HepG2 (cell line): ENCODE measurements at regions not wholly inside any gene's neighbourhood (a gene's known extent, or its start where the extent isn't known, plus 50 kb on each side); places are given as distances from the start of the nearest gene placed in this dataset.

Experiments
- ATAC-seq: fragments of 200-7000 bp; cut with Tn5 transposase; 3 replicates; pipeline ENCODE4 v1.9.1; 2020; ENCODE audit warnings: mild to moderate bottlenecking, moderate library complexity
- BruUV-seq: library from RNA; stranded (reverse); fragments of 400-500 nt; replicated peaks from 2 replicates; lab custom pipeline; 2021; lab: Mats Ljungman, UMichigan
- CTCF ChIA-PET: fragments of 300-600 bp; formaldehyde crosslinking; extraction: SDS; loops from one replicate; lab custom pipeline; 2021; ENCODE audit warnings: low total read pairs, inconsistent platforms, low intra/inter-chr PET ratio; lab: Yijun Ruan, JAX
- POLR2A ChIA-PET: fragments of 350-600 bp; sonication (Branson Sonifier 250); formaldehyde crosslinking; loops from one replicate; lab custom pipeline; 2020; ENCODE audit warnings: antibody characterized with exemption, inconsistent platforms; lab: Yijun Ruan, JAX
- DNase-seq: peaks from one replicate; pipeline ENCODE4 v3.0.0-alpha.2; 2015; ENCODE audit warnings: low spot score
- FAIRE-seq: peaks from 3 replicates; lab custom pipeline; 2011; peaks lifted over from hg19 to GRCh38; lab: Jason Lieb, UNC
- H2AFZ ChIP-seq: one replicate; pipeline ENCODE4 v1.6.1; 2011; ENCODE audit warnings: low read length, inconsistent platforms
- H3K27ac ChIP-seq: fragments of 300-600 bp; 3 replicates; pipeline ENCODE4 v1.8.0; 2011; ENCODE audit warnings: mixed run types, mild to moderate bottlenecking, mixed read lengths, low read length, inconsistent platforms; ENCODE audit not compliant: insufficient read depth; ENCODE audit errors: extremely low read length
- H3K27me3 ChIP-seq, 2 experiments: fragments of 200-600 bp in 1 of 2; 2 replicates in 1 of 2; 3 replicates in 1 of 2; pipeline versions ENCODE4 v1.6.0 to v1.8.0; 2011; ENCODE audit warnings: low read length in 2 of 2, mild to moderate bottlenecking in 2 of 2, moderate library complexity in 2 of 2, inconsistent platforms in 1 of 2; ENCODE audit not compliant: insufficient read depth in 2 of 2, control insufficient read depth in 1 of 2
- H3K36me3 ChIP-seq, 2 experiments: fragments of 200-600 bp in 1 of 2; replicated peaks in 1 of 2; 2 replicates in 1 of 2; 3 replicates in 1 of 2; pipeline versions ENCODE4 v1.5.1 to v1.8.0; 2011; ENCODE audit warnings: low read length in 2 of 2, inconsistent platforms in 1 of 2; ENCODE audit not compliant: insufficient read depth in 2 of 2, control insufficient read depth in 1 of 2
- H3K4me1 ChIP-seq: 2 replicates; pipeline ENCODE4 v1.5.1; 2012; ENCODE audit warnings: low read length, inconsistent platforms; ENCODE audit not compliant: insufficient read depth
- H3K4me2 ChIP-seq: 2 replicates; pipeline ENCODE4 v1.6.0; 2011; ENCODE audit warnings: low read depth, low read length, inconsistent platforms
- H3K4me3 ChIP-seq, 3 experiments: fragments of 200-600 bp in 1 of 3; sonication (generic), shearing (Covaris generic) in 1 of 3; replicated peaks in 1 of 3; 2 replicates each; pipeline ENCODE4 v1.5.1; 2011 to 2016; ENCODE audit warnings: low read length in 3 of 3, inconsistent platforms in 2 of 3, low read depth in 2 of 3, mild to moderate bottlenecking in 2 of 3, control low read depth in 1 of 3, mixed read lengths in 1 of 3; ENCODE audit not compliant: insufficient read depth in 1 of 3
- H3K79me2 ChIP-seq: one replicate; pipeline ENCODE4 v1.6.1; 2011; ENCODE audit warnings: low read length, inconsistent platforms; ENCODE audit not compliant: insufficient read depth
- H3K9ac ChIP-seq: 2 replicates; pipeline ENCODE4 v1.6.0; 2011; ENCODE audit warnings: mild to moderate bottlenecking, low read depth, low read length, inconsistent platforms; ENCODE audit not compliant: insufficient read depth
- H3K9me3 ChIP-seq: 2 replicates; pipeline ENCODE4 v1.5.1; 2012; ENCODE audit warnings: mild to moderate bottlenecking, low read length
- H4K20me1 ChIP-seq: 2 replicates; pipeline ENCODE4 v1.6.0; 2011; ENCODE audit warnings: inconsistent platforms, mild to moderate bottlenecking, low read length, moderate library complexity; ENCODE audit not compliant: insufficient read depth
- NFIB ChIP-seq: sonication (generic); formaldehyde crosslinking; IDR thresholded peaks from 2 replicates; pipeline ENCODE4 v1.9.0; 2021; ENCODE audit warnings: missing genetic modification reagents, mild to moderate bottlenecking, borderline replicate concordance
- NR1H2 ChIP-seq: sonication (generic); formaldehyde crosslinking; IDR thresholded peaks from 2 replicates; pipeline ENCODE4 v1.8.1; 2022; ENCODE audit warnings: low read depth, missing genetic modification reagents, borderline replicate concordance
- PITX1 ChIP-seq: sonication (generic); formaldehyde crosslinking; IDR thresholded peaks from 2 replicates; pipeline ENCODE4 v1.5.1; 2020; ENCODE audit warnings: mild to moderate bottlenecking, missing genetic modification reagents
- RORA ChIP-seq: sonication (generic); formaldehyde crosslinking; IDR thresholded peaks from 2 replicates; pipeline ENCODE4 v1.5.0; 2020; ENCODE audit warnings: mild to moderate bottlenecking, missing genetic modification reagents, moderate library complexity
- ZBTB7B ChIP-seq: sonication (generic); formaldehyde crosslinking; IDR thresholded peaks from 2 replicates; pipeline ENCODE4 v1.4.0; 2020; ENCODE audit warnings: missing genetic modification reagents
- ZFP1 ChIP-seq: IDR thresholded peaks from 2 replicates; pipeline ENCODE4 v1.6.1; 2016
- ZNF10 ChIP-seq: sonication (generic); formaldehyde crosslinking; IDR thresholded peaks from 2 replicates; pipeline ENCODE4 v1.4.0; 2020; ENCODE audit warnings: mild to moderate bottlenecking, low read depth, missing genetic modification reagents, borderline replicate concordance
- ZNF451 ChIP-seq: sonication (generic); formaldehyde crosslinking; IDR thresholded peaks from 2 replicates; pipeline ENCODE4 v1.5.0; 2020; ENCODE audit warnings: mild to moderate bottlenecking, missing genetic modification reagents
- ZNF510 ChIP-seq: sonication (generic); formaldehyde crosslinking; IDR thresholded peaks from 2 replicates; pipeline ENCODE4 v1.4.0; 2020; ENCODE audit warnings: low read depth, mild to moderate bottlenecking, missing genetic modification reagents
- ZNF678 ChIP-seq: sonication (generic); formaldehyde crosslinking; IDR thresholded peaks from 2 replicates; pipeline ENCODE4 v1.4.0; 2020; ENCODE audit warnings: mild to moderate bottlenecking, missing genetic modification reagents
- ZNF768 ChIP-seq: sonication (generic); formaldehyde crosslinking; IDR thresholded peaks from 2 replicates; pipeline ENCODE4 v1.4.0; 2020; ENCODE audit warnings: missing genetic modification reagents
- WGBS: methylation state at CpG from one replicate; pipeline ENCODE4 v1.1.6; 2017; ENCODE audit warnings: low lambda C conversion rate; 5-methylcytosine and 5-hydroxymethylcytosine counted together
- in situ Hi-C: cut with HindIII; loops from 2 replicates; pipeline ENCODE4 v1.10.0; 2017; ENCODE audit warnings: low pct_unique_long_range_greater_than_20kb; ENCODE audit not compliant: extremely low pct_ligation_motif_present
- intact Hi-C: fragments of 100-400 bp; cut with micrococcal nuclease; formaldehyde crosslinking; loops from one replicate; pipeline ENCODE4 v1.10.0; 2022; ENCODE audit not compliant: unreplicated experiment
- TF ChIP-seq, protein P1 (sequence below): sonication (generic); formaldehyde crosslinking; IDR thresholded peaks from 2 replicates; pipeline ENCODE4 v1.9.0; 2022; ENCODE audit warnings: missing genetic modification reagents, mild to moderate bottlenecking, borderline replicate concordance

DNA sequence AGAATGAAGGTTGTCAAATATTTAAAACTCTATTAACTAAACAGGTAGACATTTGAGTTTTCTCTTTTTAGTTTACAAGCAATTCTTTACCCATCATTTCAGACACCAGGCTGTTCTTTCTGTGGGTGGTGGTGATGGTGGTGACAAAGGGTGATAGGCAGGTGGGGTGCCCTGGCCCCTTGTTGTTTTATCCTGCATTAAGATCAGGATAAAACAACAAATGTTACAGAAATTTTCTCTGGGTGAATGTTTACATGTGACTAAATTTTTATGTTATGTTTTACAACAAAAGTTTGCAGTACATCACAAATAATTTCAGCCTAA lies 85.9 kb upstream of the MDM1 start (continued):
- TF ChIP-seq, protein P1, sequence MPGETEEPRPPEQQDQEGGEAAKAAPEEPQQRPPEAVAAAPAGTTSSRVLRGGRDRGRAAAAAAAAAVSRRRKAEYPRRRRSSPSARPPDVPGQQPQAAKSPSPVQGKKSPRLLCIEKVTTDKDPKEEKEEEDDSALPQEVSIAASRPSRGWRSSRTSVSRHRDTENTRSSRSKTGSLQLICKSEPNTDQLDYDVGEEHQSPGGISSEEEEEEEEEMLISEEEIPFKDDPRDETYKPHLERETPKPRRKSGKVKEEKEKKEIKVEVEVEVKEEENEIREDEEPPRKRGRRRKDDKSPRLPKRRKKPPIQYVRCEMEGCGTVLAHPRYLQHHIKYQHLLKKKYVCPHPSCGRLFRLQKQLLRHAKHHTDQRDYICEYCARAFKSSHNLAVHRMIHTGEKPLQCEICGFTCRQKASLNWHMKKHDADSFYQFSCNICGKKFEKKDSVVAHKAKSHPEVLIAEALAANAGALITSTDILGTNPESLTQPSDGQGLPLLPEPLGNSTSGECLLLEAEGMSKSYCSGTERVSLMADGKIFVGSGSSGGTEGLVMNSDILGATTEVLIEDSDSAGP (CRISPR knock-in tag): no peak
- TF ChIP-seq NFIB: no peak

DNA sequence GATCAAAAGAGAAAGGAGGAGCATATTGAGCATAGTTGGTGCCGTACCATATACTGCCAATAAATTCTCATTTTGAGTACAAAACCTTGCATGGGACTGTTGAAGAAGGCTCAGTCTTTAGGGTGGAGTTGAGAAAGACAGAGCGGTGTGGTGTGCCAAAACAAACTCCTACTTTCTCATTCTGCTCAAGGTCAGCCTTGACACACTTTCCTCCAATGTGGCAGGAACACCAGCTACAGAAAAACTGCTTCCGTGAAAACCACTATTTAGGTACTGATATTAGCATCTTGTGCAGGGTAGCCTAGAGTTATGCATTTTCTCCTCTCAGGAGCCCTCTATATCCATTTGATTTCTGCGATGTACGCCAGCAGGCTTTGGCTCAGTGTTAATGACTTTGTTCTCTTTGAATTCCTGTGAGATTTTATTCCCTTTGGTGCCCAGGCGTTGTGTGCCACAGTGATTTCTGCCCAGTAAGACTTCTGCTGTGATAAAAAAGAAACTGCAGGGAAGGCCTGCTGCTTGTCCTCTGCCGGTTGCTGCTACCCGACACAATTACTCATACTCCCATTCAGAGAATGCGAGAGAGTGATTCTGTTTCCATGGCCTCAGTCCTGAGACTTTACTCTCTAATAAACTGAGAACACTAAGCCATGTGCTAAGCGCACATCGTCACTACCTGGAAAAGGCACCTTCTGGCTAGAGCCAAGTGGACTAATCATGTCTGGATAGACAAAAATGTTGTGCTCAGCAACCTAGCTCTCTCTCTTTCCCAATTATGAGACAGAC lies 88.3 kb upstream of the MDM1 start:
- no peaks in the 10 kb centered on the region for H3K36me3 ChIP-seq
- no peaks in the 10 kb centered on the region for H3K9me3 ChIP-seq
- in situ Hi-C loops: no loop called here
- 73% methylated on average over 11 of the region's 11 CpGs for WGBS
- DNase-seq: no peak
- TF ChIP-seq ZNF510 (no peak), ZNF678 (CRISPR knock-in tag) (no peak)
- ChIA-PET POLR2A (no interaction called here), CTCF (no interaction called here)
- no peak overlapping the region for H3K9ac ChIP-seq
- intact Hi-C loops: no loop called here
- no peak overlapping the region for H2AFZ ChIP-seq
- no peaks in the 10 kb centered on the region for H3K27me3 ChIP-seq
- no peak overlapping the region for H3K4me2 ChIP-seq
- ATAC-seq: no peak
- no peak overlapping the region for H3K4me3 ChIP-seq
- no peaks in the 10 kb centered on the region for H4K20me1 ChIP-seq
- no peaks in the 10 kb centered on the region for H3K4me1 ChIP-seq
- BruUV-seq: no TSS peak
- no peaks in the 10 kb centered on the region for H3K79me2 ChIP-seq
- FAIRE-seq: no peak
- no peak overlapping the region for H3K27ac ChIP-seq

DNA sequence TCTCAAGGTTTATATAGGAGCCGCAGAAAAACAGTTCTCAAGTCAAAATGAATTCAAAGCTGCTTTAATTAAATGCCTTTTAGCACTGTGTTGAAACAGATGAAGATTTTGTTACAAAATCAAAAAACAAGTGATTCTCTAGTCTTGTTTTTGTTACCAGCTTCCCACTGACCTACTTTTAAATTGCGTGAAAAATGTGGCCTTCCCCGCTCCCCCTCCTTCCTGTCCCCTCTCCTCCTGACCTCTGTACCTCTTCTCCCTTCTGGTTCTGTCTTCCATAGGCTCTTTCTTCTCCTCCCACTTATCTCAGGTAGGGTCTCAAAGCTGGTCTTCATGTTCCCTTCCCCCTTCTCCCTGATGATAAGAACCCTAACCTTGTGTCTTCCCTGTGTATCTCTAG lies 90.0 kb upstream of the MDM1 start:
- Histone ChIP-seq H2AFZ (no peak overlapping the region), H3K9me3 (no peaks in the 10 kb centered on the region), H4K20me1 (no peaks in the 10 kb centered on the region), H3K79me2 (no peaks in the 10 kb centered on the region), H3K4me2 (no peak overlapping the region), H3K36me3 (no peaks in the 10 kb centered on the region), H3K4me1 (no peaks in the 10 kb centered on the region), H3K4me3 (no peak overlapping the region), H3K27me3 (no peaks in the 10 kb centered on the region), H3K27ac (no peak overlapping the region), H3K9ac (no peak overlapping the region)
- WGBS: 56% methylated on average over 3 of the region's 3 CpGs
- ATAC-seq: no peak
- intact Hi-C loops: no loop called here
- no TSS peak for BruUV-seq
- CTCF ChIA-PET: no interaction called here
- in situ Hi-C loops: no loop called here
- POLR2A ChIA-PET: no interaction called here
- FAIRE-seq: no peak
- no peak for DNase-seq
- no peak for TF ChIP-seq ZFP1
- no peak for TF ChIP-seq RORA (CRISPR knock-in tag)
- TF ChIP-seq ZNF451 (CRISPR knock-in tag): no peak
- TF ChIP-seq ZBTB7B (CRISPR knock-in tag): no peak
- no peak for TF ChIP-seq ZNF768
- TF ChIP-seq ZNF10: no peak
- TF ChIP-seq NR1H2 (CRISPR knock-in tag): no peak
- TF ChIP-seq PITX1 (CRISPR knock-in tag): no peak
